ENCODE measurements at regions not wholly inside any gene's neighbourhood (a gene's known extent, or its start where the extent isn't known, plus 50 kb on each side); places are given as distances from the start of the nearest gene placed in this dataset.
"Not testable (repeated sequence)": the region's sequence is repeated elsewhere in the genome, so short reads cannot be mapped to it uniquely, and the experiment has no call there.

- Mint-ChIP-seq H3K36me3 (ENCODE audit: low read depth) (no peaks in the 10 kb centered on the region), H3K27me3 (peaks cover 8% of the 10 kb centered on the region), H3K9me3 (ENCODE audit: low read depth) (no peaks in the 10 kb centered on the region), H3K4me3 (no peak overlapping the region), H3K27ac (no peak overlapping the region), H3K4me1 (no peaks in the 10 kb centered on the region)
- ChIA-PET POLR2A (no interaction called here), CTCF (interaction anchor here (0.6 kb wide), 1 partner anchor 1062 kb away, joined by 3 read pairs; no protein-coding TSS in a partner anchor)
- ATAC-seq: no peak
- DNase-seq: no peak
- intact Hi-C loops (cut with DNase I, micrococcal nuclease): no loop called here
Measured at GRCh38 chr3:153901152-153901551, 220.0 kb upstream of the ARHGEF26 start.

- Mint-ChIP-seq H3K36me3 (ENCODE audit: low read depth) (no peaks in the 10 kb centered on the region), H3K27me3 (peaks cover 8% of the 10 kb centered on the region), H3K27ac (no peak overlapping the region), H3K4me3 (no peak overlapping the region), H3K9me3 (ENCODE audit: low read depth) (no peaks in the 10 kb centered on the region), H3K4me1 (no peaks in the 10 kb centered on the region)
- ChIA-PET POLR2A (no interaction called here), CTCF (no interaction called here)
- ATAC-seq: no peak
- no peak for DNase-seq
- intact Hi-C loops (cut with DNase I, micrococcal nuclease): no loop called here
Measured at GRCh38 chr3:153901991-153902390, 219.2 kb upstream of the ARHGEF26 start.

GRCh38 chr3:153903430-153903829 lies 217.8 kb upstream of the ARHGEF26 start:
- no peaks in the 10 kb centered on the region for H3K4me1 Mint-ChIP-seq
- ATAC-seq: no peak
- H3K36me3 Mint-ChIP-seq (ENCODE audit: low read depth): no peaks in the 10 kb centered on the region
- CTCF ChIA-PET: no interaction called here
- H3K27me3 Mint-ChIP-seq: peaks cover 8% of the 10 kb centered on the region
- H3K27ac Mint-ChIP-seq: no peak overlapping the region
- H3K9me3 Mint-ChIP-seq (ENCODE audit: low read depth): no peaks in the 10 kb centered on the region
- POLR2A ChIA-PET: no interaction called here
- DNase-seq: no peak
- H3K4me3 Mint-ChIP-seq: no peak overlapping the region
- intact Hi-C loops (cut with DNase I, micrococcal nuclease): no loop called here

GRCh38 chr3:153906366-153906765 lies 214.8 kb upstream of the ARHGEF26 start:
- no peak for DNase-seq
- no peaks in the 10 kb centered on the region for H3K9me3 Mint-ChIP-seq (ENCODE audit: low read depth)
- no peaks in the 10 kb centered on the region for H3K4me1 Mint-ChIP-seq
- ChIA-PET CTCF (no interaction called here), POLR2A (no interaction called here)
- peaks cover 14% of the 10 kb centered on the region for H3K27me3 Mint-ChIP-seq
- H3K4me3 Mint-ChIP-seq: no peak overlapping the region
- no peak for ATAC-seq
- intact Hi-C loops (cut with DNase I, micrococcal nuclease): no loop called here
- H3K36me3 Mint-ChIP-seq (ENCODE audit: low read depth): no peaks in the 10 kb centered on the region
- no peak overlapping the region for H3K27ac Mint-ChIP-seq

- DNase-seq: no peak
- Mint-ChIP-seq H3K4me3 (no peak overlapping the region), H3K9me3 (ENCODE audit: low read depth) (no peaks in the 10 kb centered on the region), H3K4me1 (no peaks in the 10 kb centered on the region), H3K36me3 (ENCODE audit: low read depth) (no peaks in the 10 kb centered on the region), H3K27me3 (peaks cover 17% of the 10 kb centered on the region), H3K27ac (no peak overlapping the region)
- intact Hi-C loops (cut with DNase I, micrococcal nuclease): no loop called here
- no peak for ATAC-seq
- CTCF ChIA-PET: no interaction called here
- POLR2A ChIA-PET: no interaction called here
Measured at GRCh38 chr3:153910387-153910786, 210.8 kb upstream of the ARHGEF26 start.

GRCh38 chr3:153911116-153911515 lies 210.1 kb upstream of the ARHGEF26 start:
- no peaks in the 10 kb centered on the region for H3K9me3 Mint-ChIP-seq (ENCODE audit: low read depth)
- no peak overlapping the region for H3K4me3 Mint-ChIP-seq
- ATAC-seq (no peak), DNase-seq (no peak)
- CTCF ChIA-PET: no interaction called here
- no peaks in the 10 kb centered on the region for H3K36me3 Mint-ChIP-seq (ENCODE audit: low read depth)
- POLR2A ChIA-PET: no interaction called here
- intact Hi-C loops (cut with DNase I, micrococcal nuclease): no loop called here
- H3K27me3 Mint-ChIP-seq: peaks cover 18% of the 10 kb centered on the region
- no peaks in the 10 kb centered on the region for H3K4me1 Mint-ChIP-seq
- no peak overlapping the region for H3K27ac Mint-ChIP-seq

GRCh38 chr3:153919773-153920172 lies 201.4 kb upstream of the ARHGEF26 start:
- no peaks in the 10 kb centered on the region for H3K9me3 Mint-ChIP-seq (ENCODE audit: low read depth)
- no peaks in the 10 kb centered on the region for H3K4me1 Mint-ChIP-seq
- H3K27ac Mint-ChIP-seq: no peak overlapping the region
- intact Hi-C loops (cut with DNase I, micrococcal nuclease): no loop called here
- ChIA-PET CTCF (interaction anchor here (0.7 kb wide), 1 partner anchor 13 kb away, joined by 3 read pairs; no protein-coding TSS in a partner anchor), POLR2A (no interaction called here)
- H3K27me3 Mint-ChIP-seq: peaks cover 16% of the 10 kb centered on the region
- H3K4me3 Mint-ChIP-seq: no peak overlapping the region
- H3K36me3 Mint-ChIP-seq (ENCODE audit: low read depth): no peaks in the 10 kb centered on the region
- DNase-seq: no peak
- ATAC-seq: no peak

- H3K4me3 Mint-ChIP-seq: no peak overlapping the region
- POLR2A ChIA-PET: interaction anchor here (0.6 kb wide), 1 partner anchor 364 kb away, joined by 4 read pairs; no protein-coding TSS in a partner anchor
- DNase-seq (no peak), ATAC-seq (no peak)
- intact Hi-C loops (cut with DNase I, micrococcal nuclease): no loop called here
- CTCF ChIA-PET: interaction anchor here (0.6 to 0.9 kb wide), 2 partner anchors 49 to 262 kb away, joined by 3 to 4 read pairs; no protein-coding TSS in a partner anchor
- H3K27me3 Mint-ChIP-seq: peaks cover 14% of the 10 kb centered on the region
- H3K9me3 Mint-ChIP-seq (ENCODE audit: low read depth): no peaks in the 10 kb centered on the region
- no peaks in the 10 kb centered on the region for H3K36me3 Mint-ChIP-seq (ENCODE audit: low read depth)
- H3K27ac Mint-ChIP-seq: no peak overlapping the region
- no peaks in the 10 kb centered on the region for H3K4me1 Mint-ChIP-seq
Measured at GRCh38 chr3:153921826-153922225, 199.4 kb upstream of the ARHGEF26 start.

GRCh38 chr3:153925841-153926514 lies 195.2 kb upstream of the ARHGEF26 start:
- POLR2A ChIA-PET: no interaction called here
- H3K27me3 Mint-ChIP-seq: peaks cover 10% of the 10 kb centered on the region

GRCh38 chr3:153927107-153927506 lies 194.1 kb upstream of the ARHGEF26 start:
- H3K27ac Mint-ChIP-seq: no peak overlapping the region
- ATAC-seq (no peak), DNase-seq (no peak)
- no peaks in the 10 kb centered on the region for H3K36me3 Mint-ChIP-seq (ENCODE audit: low read depth)
- no peaks in the 10 kb centered on the region for H3K4me1 Mint-ChIP-seq
- H3K9me3 Mint-ChIP-seq (ENCODE audit: low read depth): no peaks in the 10 kb centered on the region
- ChIA-PET CTCF (no interaction called here), POLR2A (no interaction called here)
- H3K27me3 Mint-ChIP-seq: peaks cover 6% of the 10 kb centered on the region
- intact Hi-C loops (cut with DNase I, micrococcal nuclease): loop anchor here in 1 of 2 experiments (5.0 kb wide), 1 partner anchor 900 kb away; no protein-coding TSS in a partner anchor
- no peak overlapping the region for H3K4me3 Mint-ChIP-seq

More at GRCh38 chr3:153925841-153926514, 195.2 kb upstream of the ARHGEF26 start:
- intact Hi-C loops (cut with DNase I, micrococcal nuclease): loop anchor here in 1 of 2 experiments (5.0 kb wide), 1 partner anchor 899 kb away; no protein-coding TSS in a partner anchor
- Mint-ChIP-seq H3K36me3 (ENCODE audit: low read depth) (no peaks in the 10 kb centered on the region), H3K9me3 (ENCODE audit: low read depth) (no peaks in the 10 kb centered on the region), H3K4me1 (no peaks in the 10 kb centered on the region), H3K4me3 (no peak overlapping the region), H3K27ac (no peak overlapping the region)
- no peak for DNase-seq
- no peak for ATAC-seq
- CTCF ChIA-PET: interaction anchor here (0.7 kb wide), 1 partner anchor 18 kb away, joined by 3 read pairs; no protein-coding TSS in a partner anchor

GRCh38 chr3:153928851-153929250 lies 192.3 kb upstream of the ARHGEF26 start:
- no peak overlapping the region for H3K27ac Mint-ChIP-seq
- H3K4me3 Mint-ChIP-seq: no peak overlapping the region
- H3K4me1 Mint-ChIP-seq: no peaks in the 10 kb centered on the region
- no peaks in the 10 kb centered on the region for H3K36me3 Mint-ChIP-seq (ENCODE audit: low read depth)
- ChIA-PET POLR2A (no interaction called here), CTCF (no interaction called here)
- no peak for ATAC-seq
- intact Hi-C loops (cut with DNase I, micrococcal nuclease): loop anchor here in 1 of 2 experiments (5.0 kb wide), 1 partner anchor 902 kb away; no protein-coding TSS in a partner anchor
- H3K9me3 Mint-ChIP-seq (ENCODE audit: low read depth): no peaks in the 10 kb centered on the region
- H3K27me3 Mint-ChIP-seq: peaks cover 3% of the 10 kb centered on the region
- no peak for DNase-seq

GRCh38 chr3:153933481-153933880 lies 187.7 kb upstream of the ARHGEF26 start:
- H3K4me1 Mint-ChIP-seq; H3K27ac Mint-ChIP-seq; H3K4me3 Mint-ChIP-seq; H3K9me3 Mint-ChIP-seq (ENCODE audit: low read depth); H3K27me3 Mint-ChIP-seq; H3K36me3 Mint-ChIP-seq (ENCODE audit: low read depth); intact Hi-C loops (cut with DNase I, micrococcal nuclease); ATAC-seq; DNase-seq; POLR2A ChIA-PET; CTCF ChIA-PET: not testable (repeated sequence)

Data from activated CD4-positive, alpha-beta T cell treated with anti-CD3 and anti-CD28 coated beads for 36 hours (primary cell).